A673 (cell line): ENCODE measurements at regions not wholly inside any gene's neighbourhood (a gene's known extent, or its start where the extent isn't known, plus 50 kb on each side); places are given as distances from the start of the nearest gene placed in this dataset.
"Not testable (repeated sequence)": the region's sequence is repeated elsewhere in the genome, so short reads cannot be mapped to it uniquely, and the experiment has no call there.

Source experiments
- BruUV-seq: library from RNA; stranded (reverse); fragments of 400-500 nt; replicated peaks from 2 replicates; lab custom pipeline; 2021; lab: Mats Ljungman, UMichigan
- CTCF ChIA-PET: fragments of 300-600 bp; sonication (Branson Sonifier 250); formaldehyde crosslinking; loops from one replicate; lab custom pipeline; 2022; ENCODE audit warnings: antibody characterized with exemption; lab: Charles Lee
- POLR2A ChIA-PET: fragments of 300-600 bp; sonication (Branson Sonifier 250); formaldehyde crosslinking; loops from one replicate; lab custom pipeline; 2022; ENCODE audit warnings: antibody characterized with exemption; ENCODE audit not compliant: low non-redundant PET; lab: Charles Lee
- DNase-seq: peaks from one replicate; pipeline ENCODE4 v3.0.0-alpha.2; 2015; ENCODE audit warnings: low spot score
- H3K27ac ChIP-seq: fragments of 200-600 bp; sonication (generic); 2 replicates; pipeline ENCODE4 v1.5.1; 2016; ENCODE audit warnings: mixed run types, low read depth, mild to moderate bottlenecking, mixed read lengths, antibody characterized with exemption, low read length; ENCODE audit not compliant: poor library complexity, severe bottlenecking
- H3K27me3 ChIP-seq: fragments of 200-600 bp; sonication (generic); replicated peaks from 2 replicates; pipeline ENCODE4 v1.6.1; 2017; ENCODE audit warnings: mixed run types, low read depth, mild to moderate bottlenecking, mixed read lengths, antibody characterized with exemption, low read length; ENCODE audit not compliant: insufficient read depth, poor library complexity
- H3K36me3 ChIP-seq: fragments of 200-600 bp; sonication (generic); 2 replicates; pipeline ENCODE4 v1.6.1; 2016; ENCODE audit warnings: mixed run types, mild to moderate bottlenecking, mixed read lengths, antibody characterized with exemption, low read length; ENCODE audit not compliant: insufficient read depth, poor library complexity, severe bottlenecking
- H3K4me1 ChIP-seq: fragments of 200-600 bp; sonication (generic); 2 replicates; pipeline ENCODE4 v1.6.1; 2017; ENCODE audit warnings: mixed run types, mild to moderate bottlenecking, mixed read lengths, antibody characterized with exemption, low read length; ENCODE audit not compliant: insufficient read depth, poor library complexity, severe bottlenecking
- H3K4me3 ChIP-seq: fragments of 200-600 bp; sonication (generic); 2 replicates; pipeline ENCODE4 v1.5.1; 2016; ENCODE audit warnings: low read depth, mixed run types, mild to moderate bottlenecking, mixed read lengths, low read length; ENCODE audit not compliant: poor library complexity, severe bottlenecking
- H3K9me3 ChIP-seq: fragments of 200-600 bp; sonication (generic); 2 replicates; pipeline ENCODE4 v1.6.1; 2016; ENCODE audit warnings: mixed run types, low read depth, mild to moderate bottlenecking, mixed read lengths, antibody characterized with exemption, low read length; ENCODE audit not compliant: poor library complexity, severe bottlenecking
- CTCF ChIP-seq: fragments of 300-800, 200-600 bp; sonication (generic); conservative IDR thresholded peaks from 2 replicates; pipeline ENCODE4 v1.5.1; 2017; ENCODE audit warnings: low read depth, mild to moderate bottlenecking, antibody characterized with exemption, low read length, moderate library complexity, mixed read lengths
- EZH2 ChIP-seq: fragments of 200-600 bp; sonication (generic); IDR thresholded peaks from 2 replicates; pipeline ENCODE4 v1.6.1; 2017; ENCODE audit warnings: borderline replicate concordance, low read depth, mild to moderate bottlenecking, mixed read lengths, antibody characterized with exemption, low read length; ENCODE audit not compliant: poor library complexity, severe bottlenecking
- intact Hi-C: fragments of 100-400 bp; cut with micrococcal nuclease; formaldehyde crosslinking; loops from one replicate; pipeline ENCODE4 v1.10.0; 2022; ENCODE audit not compliant: unreplicated experiment

GRCh38 chr16:85286066-85286831 lies 174.0 kb upstream of the CIBAR2 start:
- no peaks in the 10 kb centered on the region for H3K9me3 ChIP-seq
- H3K36me3 ChIP-seq = no peaks in the 10 kb centered on the region
- H3K27me3 ChIP-seq = no peaks in the 10 kb centered on the region
- ChIA-PET CTCF (interaction anchor here (0.7 kb wide), 1 partner anchor 330 kb away, joined by 4 read pairs; no protein-coding TSS in a partner anchor), POLR2A (no interaction called here)
- no peak for TF ChIP-seq EZH2
- no peak for TF ChIP-seq CTCF
- H3K4me3 ChIP-seq = no peak overlapping the region
- H3K4me1 ChIP-seq = peaks cover 14% of the 10 kb centered on the region
- no TSS peak for BruUV-seq
- no peak for DNase-seq
- intact Hi-C loops = no loop called here
- no peak overlapping the region for H3K27ac ChIP-seq

- Histone ChIP-seq H3K9me3 (no peaks in the 10 kb centered on the region), H3K4me1 (peaks cover 14% of the 10 kb centered on the region), H3K27me3 (no peaks in the 10 kb centered on the region), H3K27ac (no peak overlapping the region), H3K36me3 (no peaks in the 10 kb centered on the region), H3K4me3 (no peak overlapping the region)
- ChIA-PET POLR2A (no interaction called here), CTCF (no interaction called here)
- TF ChIP-seq EZH2 (no peak), CTCF (no peak)
- intact Hi-C loops = no loop called here
- BruUV-seq = no TSS peak
- DNase-seq = no peak
These were observed 174.9 kb upstream of the CIBAR2 start for GRCh38 chr16:85286951-85287814.

GRCh38 chr16:85287815-85288109 lies 175.5 kb upstream of the CIBAR2 start:
- H3K27ac ChIP-seq, H3K36me3 ChIP-seq, BruUV-seq, DNase-seq, CTCF ChIA-PET, H3K27me3 ChIP-seq, POLR2A ChIA-PET, H3K9me3 ChIP-seq, H3K4me3 ChIP-seq, intact Hi-C loops: not testable (repeated sequence)
- H3K4me1 ChIP-seq = peaks cover 14% of the 10 kb centered on the region
